KMS-11 (cell line): ENCODE measurements at regions not wholly inside any gene's neighbourhood (a gene's known extent, or its start where the extent isn't known, plus 50 kb on each side); places are given as distances from the start of the nearest gene placed in this dataset.

ENCODE experiments used
- H2AFZ ChIP-seq: fragments of 200-600 bp; sonication (generic); 2 replicates; pipeline ENCODE4 v1.6.1; 2016; ENCODE audit warnings: antibody characterized with exemption, mixed run types, low read depth
- H3K27ac ChIP-seq: fragments of 200-600 bp; sonication (generic); 2 replicates; pipeline ENCODE4 v1.6.1; 2016; ENCODE audit warnings: mild to moderate bottlenecking, mixed run types
- H3K27me3 ChIP-seq: fragments of 200-600 bp; sonication (generic); 2 replicates; pipeline ENCODE4 v1.6.1; 2017; ENCODE audit warnings: mild to moderate bottlenecking, low read depth, mixed run types, moderate library complexity; ENCODE audit not compliant: insufficient read depth
- H3K36me3 ChIP-seq: fragments of 200-600 bp; sonication (generic); 2 replicates; pipeline ENCODE4 v1.6.1; 2017; ENCODE audit warnings: mild to moderate bottlenecking, mixed run types; ENCODE audit not compliant: insufficient read depth
- H3K4me1 ChIP-seq: fragments of 200-600 bp; sonication (generic); 2 replicates; pipeline ENCODE4 v1.6.1; 2016; ENCODE audit warnings: mild to moderate bottlenecking, low read depth, mixed run types; ENCODE audit not compliant: poor library complexity, severe bottlenecking
- H3K4me2 ChIP-seq: fragments of 200-600 bp; sonication (generic); 2 replicates; pipeline ENCODE4 v1.7.0; 2016; ENCODE audit warnings: mild to moderate bottlenecking, mixed run types
- H3K4me3 ChIP-seq: fragments of 200-600 bp; sonication (generic); IDR thresholded peaks from 2 replicates; pipeline ENCODE4 v1.6.1; 2017; ENCODE audit warnings: low read depth, low read length, mixed read lengths; ENCODE audit not compliant: insufficient read depth
- H3K79me2 ChIP-seq: fragments of 200-600 bp; sonication (generic); 2 replicates; pipeline ENCODE4 v1.6.1; 2016; ENCODE audit warnings: low read depth, mixed run types; ENCODE audit not compliant: insufficient read depth
- H3K9ac ChIP-seq: fragments of 200-600 bp; sonication (generic); 2 replicates; pipeline ENCODE4 v1.6.1; 2016; ENCODE audit warnings: mild to moderate bottlenecking, mixed run types
- H4K20me1 ChIP-seq: fragments of 200-600 bp; sonication (generic); 2 replicates; pipeline ENCODE4 v1.6.1; 2016; ENCODE audit warnings: mild to moderate bottlenecking, mixed run types; ENCODE audit not compliant: insufficient read depth
- TF ChIP-seq, protein P1 (sequence below): fragments of 200-600 bp; sonication (generic); conservative IDR thresholded peaks from 2 replicates; pipeline ENCODE4 v1.6.1; 2017; ENCODE audit warnings: low read depth, mild to moderate bottlenecking, antibody characterized with exemption, low read length, moderate library complexity, mixed read lengths

DNA sequence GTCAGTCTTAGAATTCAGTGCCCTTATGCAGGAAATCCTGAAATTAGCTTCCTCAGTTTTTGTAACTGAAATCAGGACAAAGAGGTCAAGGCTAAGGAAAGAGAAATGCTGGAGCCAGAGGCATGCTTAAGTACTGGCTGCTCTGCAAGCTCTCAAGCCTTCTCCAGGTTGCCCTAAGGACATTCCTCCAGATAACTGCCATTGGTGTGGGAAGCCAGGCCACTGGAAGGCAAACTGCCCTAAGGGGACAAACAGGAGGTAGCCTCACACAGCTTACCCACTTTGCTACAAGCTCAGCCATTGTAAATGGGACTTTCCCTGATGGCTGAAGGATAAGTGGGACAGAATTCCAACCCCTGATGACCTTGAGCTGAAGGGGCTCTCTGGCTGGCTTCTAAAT lies 606.9 kb upstream of the PCDH10 start:
- no peaks in the 10 kb centered on the region for H4K20me1 ChIP-seq
- H3K4me3 ChIP-seq, result no peak overlapping the region
- H2AFZ ChIP-seq, result no peak overlapping the region
- TF ChIP-seq, protein P1, sequence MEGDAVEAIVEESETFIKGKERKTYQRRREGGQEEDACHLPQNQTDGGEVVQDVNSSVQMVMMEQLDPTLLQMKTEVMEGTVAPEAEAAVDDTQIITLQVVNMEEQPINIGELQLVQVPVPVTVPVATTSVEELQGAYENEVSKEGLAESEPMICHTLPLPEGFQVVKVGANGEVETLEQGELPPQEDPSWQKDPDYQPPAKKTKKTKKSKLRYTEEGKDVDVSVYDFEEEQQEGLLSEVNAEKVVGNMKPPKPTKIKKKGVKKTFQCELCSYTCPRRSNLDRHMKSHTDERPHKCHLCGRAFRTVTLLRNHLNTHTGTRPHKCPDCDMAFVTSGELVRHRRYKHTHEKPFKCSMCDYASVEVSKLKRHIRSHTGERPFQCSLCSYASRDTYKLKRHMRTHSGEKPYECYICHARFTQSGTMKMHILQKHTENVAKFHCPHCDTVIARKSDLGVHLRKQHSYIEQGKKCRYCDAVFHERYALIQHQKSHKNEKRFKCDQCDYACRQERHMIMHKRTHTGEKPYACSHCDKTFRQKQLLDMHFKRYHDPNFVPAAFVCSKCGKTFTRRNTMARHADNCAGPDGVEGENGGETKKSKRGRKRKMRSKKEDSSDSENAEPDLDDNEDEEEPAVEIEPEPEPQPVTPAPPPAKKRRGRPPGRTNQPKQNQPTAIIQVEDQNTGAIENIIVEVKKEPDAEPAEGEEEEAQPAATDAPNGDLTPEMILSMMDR, result no peak
- no peak overlapping the region for H3K27ac ChIP-seq
- no peak overlapping the region for H3K4me2 ChIP-seq
- H3K27me3 ChIP-seq, result no peaks in the 10 kb centered on the region
- no peaks in the 10 kb centered on the region for H3K79me2 ChIP-seq
- H3K4me1 ChIP-seq, result no peaks in the 10 kb centered on the region
- H3K36me3 ChIP-seq, result no peaks in the 10 kb centered on the region
- no peak overlapping the region for H3K9ac ChIP-seq

DNA sequence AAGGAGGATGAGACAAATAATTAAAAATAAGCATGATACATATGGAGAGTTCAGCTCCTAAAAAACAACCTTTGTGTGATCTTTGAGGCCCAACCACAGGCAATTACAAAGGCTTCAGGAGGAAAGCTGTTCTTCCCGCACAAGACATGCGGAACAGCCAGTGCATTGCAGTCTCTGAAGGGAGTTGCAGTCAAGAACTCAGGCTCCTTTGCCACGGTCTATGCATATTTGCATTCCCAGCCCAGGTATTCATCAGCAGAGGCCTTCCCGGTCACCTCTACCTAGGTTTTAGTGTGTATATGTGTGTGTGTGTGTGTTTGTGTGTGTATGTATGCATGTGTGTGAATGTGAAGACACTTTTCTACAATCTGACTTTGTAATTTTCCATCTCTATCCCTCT lies 600.6 kb upstream of the PCDH10 start:
- Histone ChIP-seq H3K4me1 (no peaks in the 10 kb centered on the region), H3K36me3 (no peaks in the 10 kb centered on the region)

DNA sequence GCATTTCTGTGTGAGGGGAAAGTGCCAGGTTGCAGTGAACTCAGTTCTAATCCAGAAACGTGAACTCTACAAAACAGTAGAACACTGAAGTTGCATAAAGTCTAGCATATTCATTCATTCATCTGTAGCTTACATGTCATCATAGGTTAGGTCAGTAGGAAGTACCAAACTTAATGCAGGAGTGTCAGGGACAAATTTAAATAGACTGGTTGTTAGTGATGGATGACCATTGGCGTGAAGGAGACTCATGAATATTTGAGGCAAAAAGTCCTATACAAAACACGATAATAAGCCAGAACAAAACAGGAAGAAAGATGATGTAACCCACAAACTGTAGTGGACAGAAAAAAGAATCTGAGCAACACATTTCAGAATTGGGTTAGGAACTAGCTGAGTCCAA lies 592.8 kb upstream of the PCDH10 start:
- Histone ChIP-seq H3K36me3 (no peaks in the 10 kb centered on the region), H3K9ac (no peak overlapping the region), H3K79me2 (no peaks in the 10 kb centered on the region), H3K4me2 (no peak overlapping the region), H3K27me3 (no peaks in the 10 kb centered on the region), H2AFZ (no peak overlapping the region), H3K4me1 (no peaks in the 10 kb centered on the region), H4K20me1 (no peaks in the 10 kb centered on the region), H3K4me3 (no peak overlapping the region), H3K27ac (no peak overlapping the region)
- TF ChIP-seq, protein P1, result no peak

More for the DNA sequence above, 600.6 kb upstream of the PCDH10 start:
- Histone ChIP-seq H3K9ac (no peak overlapping the region), H3K79me2 (no peaks in the 10 kb centered on the region), H2AFZ (no peak overlapping the region), H4K20me1 (no peaks in the 10 kb centered on the region), H3K27ac (no peak overlapping the region), H3K4me3 (no peak overlapping the region), H3K4me2 (no peak overlapping the region), H3K27me3 (no peaks in the 10 kb centered on the region)
- TF ChIP-seq, protein P1, result no peak

DNA sequence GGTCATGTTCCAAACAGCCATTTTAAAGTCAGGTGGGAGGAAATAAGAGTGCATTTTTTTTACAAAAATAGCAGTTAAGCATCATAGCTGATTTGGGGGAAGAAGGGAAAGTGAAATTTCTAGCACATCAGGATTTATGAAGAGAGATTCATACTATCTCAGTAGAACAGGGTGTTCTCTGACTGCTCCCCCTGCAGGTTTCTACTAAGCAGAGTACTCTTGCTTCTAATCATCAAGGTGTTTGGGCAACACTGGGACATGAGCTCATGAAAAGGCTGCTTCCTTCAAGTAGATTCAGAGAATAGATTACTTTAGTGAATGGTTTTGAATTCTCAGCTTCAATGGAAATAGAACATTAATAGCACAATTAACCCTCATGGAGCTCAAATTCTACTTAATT lies 591.4 kb upstream of the PCDH10 start:
- H3K4me1 ChIP-seq, result no peaks in the 10 kb centered on the region
- H3K4me3 ChIP-seq, result no peak overlapping the region
- no peak overlapping the region for H3K27ac ChIP-seq
- H3K27me3 ChIP-seq, result no peaks in the 10 kb centered on the region
- no peaks in the 10 kb centered on the region for H3K79me2 ChIP-seq
- no peak overlapping the region for H2AFZ ChIP-seq
- H3K36me3 ChIP-seq, result no peaks in the 10 kb centered on the region
- no peaks in the 10 kb centered on the region for H4K20me1 ChIP-seq
- TF ChIP-seq, protein P1, result no peak
- no peak overlapping the region for H3K9ac ChIP-seq
- no peak overlapping the region for H3K4me2 ChIP-seq
